NB4 (cell line): ENCODE measurements at regions not wholly inside any gene's neighbourhood (a gene's known extent, or its start where the extent isn't known, plus 50 kb on each side); places are given as distances from the start of the nearest gene placed in this dataset.

Source experiments
- MYC ChIP-seq: IDR thresholded peaks from 2 replicates; pipeline ENCODE4 v1.6.1; 2011; ENCODE audit warnings: low read depth, low read length
- POLR2A ChIP-seq: IDR thresholded peaks from 2 replicates; pipeline ENCODE4 v1.6.1; 2011; ENCODE audit warnings: mild to moderate bottlenecking; ENCODE audit not compliant: insufficient read length; ENCODE audit errors: extremely low read depth
- TF ChIP-seq, protein P1 (sequence below): IDR thresholded peaks from one replicate; pipeline ENCODE4 v1.5.1; 2012; ENCODE audit warnings: low read depth, low read length

GRCh38 chr10:8173243-8173865, 118.9 kb downstream of the GATA3 start:
- TF ChIP-seq POLR2A (no peak), MYC (no peak)
- TF ChIP-seq, protein P1, sequence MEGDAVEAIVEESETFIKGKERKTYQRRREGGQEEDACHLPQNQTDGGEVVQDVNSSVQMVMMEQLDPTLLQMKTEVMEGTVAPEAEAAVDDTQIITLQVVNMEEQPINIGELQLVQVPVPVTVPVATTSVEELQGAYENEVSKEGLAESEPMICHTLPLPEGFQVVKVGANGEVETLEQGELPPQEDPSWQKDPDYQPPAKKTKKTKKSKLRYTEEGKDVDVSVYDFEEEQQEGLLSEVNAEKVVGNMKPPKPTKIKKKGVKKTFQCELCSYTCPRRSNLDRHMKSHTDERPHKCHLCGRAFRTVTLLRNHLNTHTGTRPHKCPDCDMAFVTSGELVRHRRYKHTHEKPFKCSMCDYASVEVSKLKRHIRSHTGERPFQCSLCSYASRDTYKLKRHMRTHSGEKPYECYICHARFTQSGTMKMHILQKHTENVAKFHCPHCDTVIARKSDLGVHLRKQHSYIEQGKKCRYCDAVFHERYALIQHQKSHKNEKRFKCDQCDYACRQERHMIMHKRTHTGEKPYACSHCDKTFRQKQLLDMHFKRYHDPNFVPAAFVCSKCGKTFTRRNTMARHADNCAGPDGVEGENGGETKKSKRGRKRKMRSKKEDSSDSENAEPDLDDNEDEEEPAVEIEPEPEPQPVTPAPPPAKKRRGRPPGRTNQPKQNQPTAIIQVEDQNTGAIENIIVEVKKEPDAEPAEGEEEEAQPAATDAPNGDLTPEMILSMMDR: no peak
